VCaP (cell line): ENCODE measurements at regions not wholly inside any gene's neighbourhood (a gene's known extent, or its start where the extent isn't known, plus 50 kb on each side); places are given as distances from the start of the nearest gene placed in this dataset.

Experiments used
- H3K27ac ChIP-seq: fragments of 450-650 bp; 2 replicates; pipeline ENCODE4 v1.5.1; 2017
- TF ChIP-seq, protein P1 (sequence below): fragments of 450-650 bp; conservative IDR thresholded peaks from 2 replicates; pipeline ENCODE4 v1.5.1; 2017; ENCODE audit warnings: mild to moderate bottlenecking, moderate library complexity

DNA sequence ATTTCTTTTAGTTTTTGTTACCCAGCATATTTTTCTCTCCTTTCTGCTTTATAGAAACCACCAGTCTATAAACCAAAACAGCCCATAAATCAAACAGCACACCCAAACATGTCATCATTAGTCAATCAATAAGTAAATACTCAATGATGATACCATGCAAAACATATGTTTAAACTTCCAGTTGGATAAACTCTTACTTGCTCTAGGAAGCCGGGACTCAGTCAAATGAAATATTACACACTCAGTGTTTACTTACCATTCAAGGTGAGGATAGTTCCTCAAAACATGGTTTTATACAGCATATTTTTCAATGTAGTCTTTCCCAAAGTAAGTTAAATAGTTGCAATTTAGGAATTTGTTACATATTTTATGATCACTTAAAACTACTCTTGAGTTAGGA lies 343.6 kb upstream of the NXPH2 start:
- no peak overlapping the region for H3K27ac ChIP-seq
- TF ChIP-seq, protein P1, sequence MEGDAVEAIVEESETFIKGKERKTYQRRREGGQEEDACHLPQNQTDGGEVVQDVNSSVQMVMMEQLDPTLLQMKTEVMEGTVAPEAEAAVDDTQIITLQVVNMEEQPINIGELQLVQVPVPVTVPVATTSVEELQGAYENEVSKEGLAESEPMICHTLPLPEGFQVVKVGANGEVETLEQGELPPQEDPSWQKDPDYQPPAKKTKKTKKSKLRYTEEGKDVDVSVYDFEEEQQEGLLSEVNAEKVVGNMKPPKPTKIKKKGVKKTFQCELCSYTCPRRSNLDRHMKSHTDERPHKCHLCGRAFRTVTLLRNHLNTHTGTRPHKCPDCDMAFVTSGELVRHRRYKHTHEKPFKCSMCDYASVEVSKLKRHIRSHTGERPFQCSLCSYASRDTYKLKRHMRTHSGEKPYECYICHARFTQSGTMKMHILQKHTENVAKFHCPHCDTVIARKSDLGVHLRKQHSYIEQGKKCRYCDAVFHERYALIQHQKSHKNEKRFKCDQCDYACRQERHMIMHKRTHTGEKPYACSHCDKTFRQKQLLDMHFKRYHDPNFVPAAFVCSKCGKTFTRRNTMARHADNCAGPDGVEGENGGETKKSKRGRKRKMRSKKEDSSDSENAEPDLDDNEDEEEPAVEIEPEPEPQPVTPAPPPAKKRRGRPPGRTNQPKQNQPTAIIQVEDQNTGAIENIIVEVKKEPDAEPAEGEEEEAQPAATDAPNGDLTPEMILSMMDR: no peak

DNA sequence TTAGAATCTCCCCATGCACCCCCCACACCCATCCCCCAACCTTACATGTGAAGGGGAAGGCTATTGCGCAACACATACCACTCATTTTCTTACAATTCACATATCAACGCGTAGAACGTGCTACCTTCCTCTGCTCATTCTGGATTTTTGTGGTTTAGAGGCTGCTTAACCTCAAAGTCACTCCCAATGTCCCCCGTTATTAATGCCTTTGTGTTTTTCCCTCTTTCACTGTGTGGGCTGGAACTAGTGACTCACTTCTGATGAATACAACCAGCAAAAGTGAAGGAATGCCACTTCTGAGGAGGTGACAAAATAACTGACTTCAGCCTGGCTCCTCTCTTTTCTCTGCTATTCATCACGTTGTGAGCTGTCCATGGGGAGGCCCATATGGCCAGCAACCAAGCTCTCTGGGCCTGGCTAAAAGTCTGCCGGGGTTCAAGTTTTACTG lies 342.5 kb upstream of the NXPH2 start:
- TF ChIP-seq, protein P1: no peak
- H3K27ac ChIP-seq: no peak overlapping the region

DNA sequence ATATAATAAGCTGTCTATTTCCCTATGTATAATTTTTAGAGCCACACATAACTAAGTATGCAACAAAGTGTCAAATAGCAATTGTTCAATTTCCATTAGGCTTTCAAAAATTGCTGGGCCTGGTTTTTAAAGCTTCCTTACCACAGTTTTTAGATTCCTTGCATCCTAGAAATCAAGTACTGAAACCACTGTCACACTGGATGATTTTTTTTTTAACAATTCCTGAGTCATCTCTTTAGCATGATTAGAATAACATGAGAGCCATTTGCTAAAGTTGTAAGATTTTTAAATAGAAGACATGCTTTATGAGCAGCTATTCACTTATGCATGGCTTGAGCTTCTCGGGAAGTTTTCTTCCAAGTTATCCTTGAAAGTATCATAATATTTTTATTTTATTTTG lies 319.5 kb upstream of the NXPH2 start:
- no peak overlapping the region for H3K27ac ChIP-seq
- TF ChIP-seq, protein P1: no peak

DNA sequence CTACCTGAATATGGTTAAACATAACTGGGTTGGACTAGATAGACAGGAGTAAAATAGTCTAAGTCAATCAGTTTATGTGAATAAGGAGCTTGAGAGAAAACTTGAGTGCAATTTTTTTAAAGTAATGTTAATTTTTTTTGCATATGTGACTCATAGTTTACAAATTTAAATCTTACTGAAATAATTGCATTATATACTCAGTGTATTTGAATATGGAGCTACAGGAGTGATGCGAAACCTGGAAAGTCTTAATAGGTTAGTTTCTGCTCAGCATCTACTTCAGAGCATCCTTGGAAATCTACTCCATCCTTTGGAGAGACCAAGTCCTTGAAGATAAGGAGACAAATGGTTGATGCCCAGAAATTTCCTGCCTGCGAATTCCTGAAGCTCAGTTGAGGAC lies 318.8 kb upstream of the NXPH2 start:
- H3K27ac ChIP-seq: no peak overlapping the region
- TF ChIP-seq, protein P1: no peak

DNA sequence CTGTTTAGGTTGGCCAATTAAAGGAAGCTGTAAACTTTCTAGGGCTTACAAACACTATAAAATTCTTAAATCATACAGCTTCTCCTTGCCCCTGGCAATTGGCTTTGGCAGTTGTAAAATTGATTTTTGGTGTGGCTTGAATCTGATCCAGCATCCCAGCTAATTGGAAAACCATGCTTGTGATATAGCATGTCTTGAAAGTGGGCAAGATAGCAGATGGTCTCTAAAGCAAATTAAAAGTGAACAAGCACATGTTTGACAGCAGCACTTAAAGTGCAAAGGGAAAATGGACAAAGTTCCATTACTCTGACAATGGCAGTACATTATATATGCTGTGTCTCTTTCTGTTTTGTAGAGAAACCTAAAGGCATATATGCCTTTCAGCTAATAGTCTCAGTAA lies 302.9 kb upstream of the NXPH2 start:
- H3K27ac ChIP-seq: no peak overlapping the region
- TF ChIP-seq, protein P1: no peak

DNA sequence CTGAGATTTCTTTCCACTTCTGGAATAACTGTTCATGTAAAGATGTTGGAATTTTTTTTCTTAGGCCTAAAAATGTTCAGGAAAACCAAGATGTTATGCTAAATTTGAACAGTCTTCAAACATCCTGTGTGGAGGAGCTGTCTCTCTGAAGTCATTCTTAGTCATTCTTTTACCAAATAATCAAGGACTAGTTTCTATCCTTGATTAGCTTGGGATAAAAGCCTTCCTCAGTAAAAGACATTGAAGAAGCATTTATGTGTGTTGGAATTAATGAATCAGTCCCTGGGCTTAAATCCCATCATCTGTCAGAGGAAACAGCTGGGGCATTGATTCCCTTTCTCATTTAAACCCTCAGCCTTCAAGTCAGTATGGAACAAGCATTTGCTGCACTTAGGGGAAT lies 300.1 kb upstream of the NXPH2 start:
- H3K27ac ChIP-seq: no peak overlapping the region

DNA sequence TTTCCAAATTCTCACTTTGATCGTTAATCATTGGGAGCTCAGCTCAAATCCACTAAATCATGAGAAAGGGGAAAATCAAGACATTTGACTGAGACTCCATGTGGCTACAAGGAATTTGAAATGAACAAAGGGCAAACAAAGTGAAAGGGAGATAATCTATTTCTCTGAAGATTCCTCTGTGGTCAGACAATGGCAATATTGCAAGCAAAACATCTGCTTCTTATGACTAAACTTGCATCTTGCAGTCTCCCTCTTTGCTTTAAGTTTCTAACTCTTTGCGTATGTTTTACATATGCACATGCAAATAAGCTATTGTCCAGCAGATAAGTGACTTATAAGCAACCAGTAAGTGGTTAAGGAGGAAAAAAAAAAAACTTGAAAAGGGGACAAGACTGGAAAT lies 299.1 kb upstream of the NXPH2 start:
- H3K27ac ChIP-seq: no peak overlapping the region
- TF ChIP-seq, protein P1: no peak

More for the DNA sequence above, 300.1 kb upstream of the NXPH2 start:
- TF ChIP-seq, protein P1: no peak

DNA sequence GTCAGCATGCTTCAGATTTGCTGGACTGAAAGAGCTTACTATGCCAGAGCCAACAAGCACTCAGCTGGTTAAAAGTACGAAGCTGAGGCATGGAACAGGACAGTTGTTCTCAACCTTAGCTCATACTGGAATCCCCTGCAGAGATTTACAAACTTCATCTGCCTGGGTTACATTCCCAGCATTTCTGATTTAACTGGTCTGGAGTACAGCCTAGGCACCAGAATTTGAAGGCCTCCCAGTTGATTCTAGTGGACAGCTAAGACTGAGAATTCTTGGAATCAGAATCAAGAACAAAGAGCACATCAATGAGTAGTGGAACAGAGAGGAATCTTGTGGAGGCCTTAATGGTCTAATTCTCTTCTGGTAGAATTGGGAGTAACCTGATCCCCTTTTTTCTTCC lies 298.2 kb upstream of the NXPH2 start:
- TF ChIP-seq, protein P1: no peak
- H3K27ac ChIP-seq: no peak overlapping the region
